ENCODE measurements at regions not wholly inside any gene's neighbourhood (a gene's known extent, or its start where the extent isn't known, plus 50 kb on each side); places are given as distances from the start of the nearest gene placed in this dataset.
A peak's percentile ranks its signal among the peaks of the same experiment; 100 is the strongest.

- Histone ChIP-seq H3K27ac (peak overlapping the region; percentile 76), H3K9me3 (ENCODE audit: low read depth) (no peaks in the 10 kb centered on the region), H4K20me1 (ENCODE audit: insufficient read depth, poor library complexity, severe bottlenecking) (no peaks in the 10 kb centered on the region), H3K27me3 (no peaks in the 10 kb centered on the region), H3K79me2 (no peaks in the 10 kb centered on the region), H3K4me2 (peak overlapping the region; percentile 27), H2AFZ (peak overlapping the region; percentile 64), H3K36me3 (replicated peaks; ENCODE audit: insufficient read depth, low read depth) (no peaks in the 10 kb centered on the region), H3K9me2 (replicated peaks; ENCODE audit: insufficient read depth) (no peaks in the 10 kb centered on the region), H3K4me3 (no peak overlapping the region), H3K4me1 (ENCODE audit: insufficient read depth) (peaks cover 25% of the 10 kb centered on the region)
- TF ChIP-seq CTCF (IDR thresholded peaks at IDR 0.05; ENCODE audit: poor library complexity) (no peak), EZH2 (IDR thresholded peaks at IDR 0.05; ENCODE audit: borderline replicate concordance) (no peak), EZH2phosphoT487 (IDR thresholded peaks at IDR 0.05; ENCODE audit: low read depth, severe bottlenecking, unreplicated experiment) (no peak)
- DNase-seq (ENCODE audit: low spot score), result peak; percentile 25
- 68% methylated on average over 15 of the region's 15 CpGs for WGBS (ENCODE audit: low lambda C conversion rate, missing lambda C conversion rate)
Measured at GRCh38 chr4:24657768-24658617, 73.6 kb upstream of the DHX15 start.

GRCh38 chr4:24659241-24659961 lies 75.0 kb upstream of the DHX15 start:
- 31% methylated on average over 3 of the region's 3 CpGs for WGBS (ENCODE audit: low lambda C conversion rate, missing lambda C conversion rate)
- Histone ChIP-seq H3K9me2 (replicated peaks; ENCODE audit: insufficient read depth) (no peaks in the 10 kb centered on the region), H3K36me3 (replicated peaks; ENCODE audit: insufficient read depth, low read depth) (no peaks in the 10 kb centered on the region), H4K20me1 (ENCODE audit: insufficient read depth, poor library complexity, severe bottlenecking) (no peaks in the 10 kb centered on the region), H3K79me2 (no peaks in the 10 kb centered on the region), H3K9me3 (ENCODE audit: low read depth) (no peaks in the 10 kb centered on the region), H3K4me1 (ENCODE audit: insufficient read depth) (peaks cover 25% of the 10 kb centered on the region), H3K27me3 (no peaks in the 10 kb centered on the region), H2AFZ (no peak overlapping the region), H3K27ac (peak overlapping the region; percentile 76), H3K4me3 (no peak overlapping the region), H3K4me2 (no peak overlapping the region)
- DNase-seq (ENCODE audit: low spot score), result no peak
- TF ChIP-seq CTCF (IDR thresholded peaks at IDR 0.05; ENCODE audit: poor library complexity) (no peak), EZH2phosphoT487 (IDR thresholded peaks at IDR 0.05; ENCODE audit: low read depth, severe bottlenecking, unreplicated experiment) (no peak), EZH2 (IDR thresholded peaks at IDR 0.05; ENCODE audit: borderline replicate concordance) (no peak)

- Histone ChIP-seq H2AFZ (no peak overlapping the region), H3K4me1 (ENCODE audit: insufficient read depth) (peaks cover 20% of the 10 kb centered on the region), H3K4me2 (no peak overlapping the region), H3K27me3 (no peaks in the 10 kb centered on the region), H3K27ac (no peak overlapping the region), H3K79me2 (no peaks in the 10 kb centered on the region), H3K4me3 (no peak overlapping the region), H3K9me2 (replicated peaks; ENCODE audit: insufficient read depth) (no peaks in the 10 kb centered on the region), H4K20me1 (ENCODE audit: insufficient read depth, poor library complexity, severe bottlenecking) (no peaks in the 10 kb centered on the region), H3K9me3 (ENCODE audit: low read depth) (no peaks in the 10 kb centered on the region), H3K36me3 (replicated peaks; ENCODE audit: insufficient read depth, low read depth) (no peaks in the 10 kb centered on the region)
- DNase-seq (ENCODE audit: low spot score), result no peak
- TF ChIP-seq CTCF (IDR thresholded peaks at IDR 0.05; ENCODE audit: poor library complexity) (no peak), EZH2 (IDR thresholded peaks at IDR 0.05; ENCODE audit: borderline replicate concordance) (no peak), EZH2phosphoT487 (IDR thresholded peaks at IDR 0.05; ENCODE audit: low read depth, severe bottlenecking, unreplicated experiment) (no peak)
- WGBS (ENCODE audit: low lambda C conversion rate, missing lambda C conversion rate), result 47% methylated on average over 5 of the region's 6 CpGs
Measured at GRCh38 chr4:24662056-24662455, 77.7 kb upstream of the DHX15 start.

All from hepatocyte (in vitro differentiated cells).